ENCODE measurements at regions not wholly inside any gene's neighbourhood (a gene's known extent, or its start where the extent isn't known, plus 50 kb on each side); places are given as distances from the start of the nearest gene placed in this dataset.

DNA sequence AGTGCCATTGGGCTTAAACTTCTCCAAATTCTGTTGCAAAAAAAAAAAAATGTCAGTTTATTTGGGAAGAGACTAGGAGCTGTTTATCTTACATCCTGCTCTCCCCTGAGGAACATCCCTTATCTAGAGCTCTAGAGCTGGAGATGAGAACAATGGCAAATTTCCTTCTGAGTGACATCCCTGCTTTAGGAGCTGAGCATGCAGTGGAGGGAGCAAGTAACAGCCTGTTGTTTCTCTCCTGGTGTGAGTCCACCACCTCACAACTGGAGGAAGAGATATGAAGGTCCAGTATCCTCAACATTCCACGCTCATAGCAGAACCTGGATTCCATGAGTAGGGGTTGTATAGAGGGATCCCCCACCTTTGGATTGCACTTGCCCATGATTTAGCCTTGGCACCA lies 676.4 kb downstream of the PCDH18 start:
- no peak for TF ChIP-seq POLR2A (IDR thresholded peaks at IDR 0.05; ENCODE audit: low read depth, low read length)
- TF ChIP-seq, protein P1, sequence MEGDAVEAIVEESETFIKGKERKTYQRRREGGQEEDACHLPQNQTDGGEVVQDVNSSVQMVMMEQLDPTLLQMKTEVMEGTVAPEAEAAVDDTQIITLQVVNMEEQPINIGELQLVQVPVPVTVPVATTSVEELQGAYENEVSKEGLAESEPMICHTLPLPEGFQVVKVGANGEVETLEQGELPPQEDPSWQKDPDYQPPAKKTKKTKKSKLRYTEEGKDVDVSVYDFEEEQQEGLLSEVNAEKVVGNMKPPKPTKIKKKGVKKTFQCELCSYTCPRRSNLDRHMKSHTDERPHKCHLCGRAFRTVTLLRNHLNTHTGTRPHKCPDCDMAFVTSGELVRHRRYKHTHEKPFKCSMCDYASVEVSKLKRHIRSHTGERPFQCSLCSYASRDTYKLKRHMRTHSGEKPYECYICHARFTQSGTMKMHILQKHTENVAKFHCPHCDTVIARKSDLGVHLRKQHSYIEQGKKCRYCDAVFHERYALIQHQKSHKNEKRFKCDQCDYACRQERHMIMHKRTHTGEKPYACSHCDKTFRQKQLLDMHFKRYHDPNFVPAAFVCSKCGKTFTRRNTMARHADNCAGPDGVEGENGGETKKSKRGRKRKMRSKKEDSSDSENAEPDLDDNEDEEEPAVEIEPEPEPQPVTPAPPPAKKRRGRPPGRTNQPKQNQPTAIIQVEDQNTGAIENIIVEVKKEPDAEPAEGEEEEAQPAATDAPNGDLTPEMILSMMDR (conservative IDR thresholded peaks at IDR 0.05; ENCODE audit: low read depth, low read length) = no peak
- no peak for TF ChIP-seq CEBPB (IDR thresholded peaks at IDR 0.05; ENCODE audit: low read depth, low read length)

Data from IMR-90 (cell line).